IMR-90 (cell line): ENCODE measurements at regions not wholly inside any gene's neighbourhood (a gene's known extent, or its start where the extent isn't known, plus 50 kb on each side); places are given as distances from the start of the nearest gene placed in this dataset.

ENCODE experiments used
- ATAC-seq: fragments of 200-7000 bp; cut with Tn5 transposase; 2 replicates; pipeline ENCODE4 v1.9.1; 2020; ENCODE audit warnings: low read depth, mild to moderate bottlenecking, moderate library complexity
- BruUV-seq: library from RNA; stranded (reverse); fragments of 400-500 nt; replicated peaks from 2 replicates; lab custom pipeline; 2021; lab: Mats Ljungman, UMichigan
- CTCF ChIA-PET: fragments of 300-600 bp; formaldehyde crosslinking; extraction: SDS; loops from one replicate; lab custom pipeline; 2021; ENCODE audit warnings: antibody characterized with exemption; lab: Yijun Ruan, JAX
- POLR2A ChIA-PET: fragments of 300-600 bp; sonication (Branson Sonifier 250); formaldehyde crosslinking; loops from one replicate; lab custom pipeline; 2022; ENCODE audit warnings: antibody characterized with exemption; ENCODE audit not compliant: unreplicated experiment; lab: Charles Lee
- DNase-seq: peaks from one replicate; pipeline ENCODE4 v3.0.0; 2013
- H2AFZ ChIP-seq: replicated peaks from 2 replicates; pipeline ENCODE3; 2013; ENCODE audit warnings: low read length, mild to moderate bottlenecking; ENCODE audit not compliant: poor library complexity
- H2AK5ac ChIP-seq: 2 replicates; pipeline ENCODE4 v1.6.1; 2013; ENCODE audit warnings: low read depth, low read length, inconsistent platforms
- H2AK9ac ChIP-seq: replicated peaks from 2 replicates; pipeline ENCODE3; 2013; ENCODE audit warnings: mild to moderate bottlenecking, low read depth, low read length, moderate library complexity; ENCODE audit not compliant: poor library complexity
- H2BK120ac ChIP-seq: 2 replicates; pipeline ENCODE4 v1.6.1; 2013; ENCODE audit warnings: low read depth, low read length, inconsistent platforms
- H2BK15ac ChIP-seq: 3 replicates; pipeline ENCODE4 v1.6.1; 2013; ENCODE audit warnings: low read depth, low read length, inconsistent platforms
- H2BK20ac ChIP-seq: 2 replicates; pipeline ENCODE4 v1.6.1; 2013; ENCODE audit warnings: low read depth, mild to moderate bottlenecking, inconsistent platforms, low read length, moderate library complexity
- H2BK5ac ChIP-seq: 2 replicates; pipeline ENCODE4 v1.6.1; 2013; ENCODE audit warnings: mild to moderate bottlenecking, low read depth, low read length, inconsistent platforms; ENCODE audit not compliant: poor library complexity, severe bottlenecking
- H3K14ac ChIP-seq: replicated peaks from 2 replicates; pipeline ENCODE4 v1.6.1; 2013; ENCODE audit warnings: low read depth, low read length, inconsistent platforms
- H3K18ac ChIP-seq: 2 replicates; pipeline ENCODE4 v1.6.1; 2013; ENCODE audit warnings: low read depth, low read length, control low read depth
- H3K23ac ChIP-seq: 2 replicates; pipeline ENCODE4 v1.6.1; 2013; ENCODE audit warnings: low read depth, low read length, inconsistent platforms
- H3K27ac ChIP-seq: 2 replicates; pipeline ENCODE4 v1.5.1; 2013; ENCODE audit warnings: mild to moderate bottlenecking, control low read depth, low read length; ENCODE audit not compliant: insufficient read depth
- H3K27me3 ChIP-seq: 2 replicates; pipeline ENCODE4 v1.6.1; 2013; ENCODE audit warnings: low read length; ENCODE audit not compliant: control insufficient read depth, insufficient read depth
- H3K36me3 ChIP-seq: 2 replicates; pipeline ENCODE4 v1.6.1; 2013; ENCODE audit warnings: low read length, mixed read lengths; ENCODE audit not compliant: control insufficient read depth, insufficient read depth
- H3K4ac ChIP-seq: 2 replicates; pipeline ENCODE4 v1.6.1; 2013; ENCODE audit warnings: low read depth, low read length, inconsistent platforms
- H3K4me1 ChIP-seq: 2 replicates; pipeline ENCODE4 v1.6.1; 2013; ENCODE audit warnings: low read length, mixed read lengths; ENCODE audit not compliant: control insufficient read depth, insufficient read depth
- H3K4me2 ChIP-seq: 2 replicates; pipeline ENCODE4 v1.6.1; 2013; ENCODE audit warnings: low read depth, mild to moderate bottlenecking, control low read depth, low read length, moderate library complexity
- H3K4me3 ChIP-seq: 2 replicates; pipeline ENCODE4 v1.5.1; 2013; ENCODE audit warnings: low read depth, mild to moderate bottlenecking, control low read depth, low read length, moderate library complexity; ENCODE audit not compliant: insufficient read depth
- H3K56ac ChIP-seq: 2 replicates; pipeline ENCODE4 v1.6.1; 2013; ENCODE audit warnings: low read length, inconsistent platforms; ENCODE audit not compliant: insufficient read depth; ENCODE audit errors: extremely low read depth
- H3K79me1 ChIP-seq, 2 experiments: 2 replicates each; pipeline ENCODE4 v1.6.1; 2013; ENCODE audit warnings: low read length in 2 of 2, inconsistent platforms in 1 of 2, low read depth in 1 of 2
- H3K9ac ChIP-seq: 2 replicates; pipeline ENCODE4 v1.6.1; 2013; ENCODE audit warnings: low read depth, low read length, control low read depth
- H3K9me1 ChIP-seq: 2 replicates; pipeline ENCODE4 v1.6.1; 2013; ENCODE audit warnings: low read length, inconsistent platforms; ENCODE audit not compliant: insufficient read depth
- H3K9me3 ChIP-seq: 2 replicates; pipeline ENCODE4 v1.6.1; 2013; ENCODE audit warnings: low read length; ENCODE audit not compliant: control insufficient read depth, insufficient read depth
- H4K20me1 ChIP-seq: 2 replicates; pipeline ENCODE4 v1.6.1; 2013; ENCODE audit warnings: low read length, inconsistent platforms; ENCODE audit not compliant: insufficient read depth
- H4K5ac ChIP-seq: 2 replicates; pipeline ENCODE4 v1.6.1; 2013; ENCODE audit warnings: mild to moderate bottlenecking, low read depth, low read length, control low read depth
- H4K8ac ChIP-seq, 2 experiments: 2 replicates each; pipeline ENCODE4 v1.6.1; 2013; ENCODE audit warnings: low read depth in 2 of 2, low read length in 2 of 2, control low read depth in 1 of 2, inconsistent platforms in 1 of 2
- H4K91ac ChIP-seq: 2 replicates; pipeline ENCODE4 v1.6.1; 2013; ENCODE audit warnings: low read depth, low read length, inconsistent platforms; ENCODE audit not compliant: insufficient read depth
- CHD1 ChIP-seq: IDR thresholded peaks from 2 replicates; pipeline ENCODE4 v1.6.1; 2012; ENCODE audit warnings: low read depth, low read length, improper control_type of control experiment
- RFX5 ChIP-seq: IDR thresholded peaks from 2 replicates; pipeline ENCODE4 v1.8.0; 2012; ENCODE audit warnings: low read depth, mild to moderate bottlenecking, low read length, moderate library complexity
- dilution Hi-C: fragments of 300-500 bp; cut with HindIII; formaldehyde crosslinking; loops from one replicate; pipeline ENCODE4 v1.14.3; 2018; ENCODE audit warnings: low sequenced_read_pairs; ENCODE audit not compliant: unreplicated experiment
- in situ Hi-C: fragments of 300-500 bp; cut with MboI; formaldehyde crosslinking; loops from 3 replicates; pipeline ENCODE4 v1.14.3; 2019; ENCODE audit warnings: low sequenced_read_pairs, inconsistent platforms, mixed read lengths
- intact Hi-C: fragments of 100-400 bp; cut with micrococcal nuclease; formaldehyde crosslinking; loops from 2 replicates; pipeline ENCODE4 v1.10.0; 2022

- no peak overlapping the region for H3K4ac ChIP-seq
- no peaks in the 10 kb centered on the region for H3K79me1 ChIP-seq
- ATAC-seq: no peak
- TF ChIP-seq CHD1 (no peak), RFX5 (no peak)
- POLR2A ChIA-PET: no interaction called here
- H3K4me2 ChIP-seq: no peak overlapping the region
- H3K56ac ChIP-seq: no peak overlapping the region
- H4K91ac ChIP-seq: no peak overlapping the region
- no peak overlapping the region for H2BK15ac ChIP-seq
- H3K14ac ChIP-seq: no peak overlapping the region
- H3K23ac ChIP-seq: no peak overlapping the region
- no peak overlapping the region for H2AFZ ChIP-seq
- H4K5ac ChIP-seq: no peak overlapping the region
- no peak for DNase-seq
- no peaks in the 10 kb centered on the region for H4K20me1 ChIP-seq
- H3K9ac ChIP-seq: no peak overlapping the region
- intact Hi-C loops: no loop called here
- H3K4me1 ChIP-seq: no peaks in the 10 kb centered on the region
- H3K27ac ChIP-seq: no peak overlapping the region
- no peaks in the 10 kb centered on the region for H3K9me1 ChIP-seq
- CTCF ChIA-PET: no interaction called here
- no TSS peak for BruUV-seq
- no peak overlapping the region for H3K18ac ChIP-seq
- no peaks in the 10 kb centered on the region; the same call in 1 of the 2 replicates for H3K27me3 ChIP-seq
- dilution Hi-C loops: no loop called here
- no peak overlapping the region for H2BK120ac ChIP-seq
- in situ Hi-C loops: no loop called here
- no peaks in the 10 kb centered on the region for H3K36me3 ChIP-seq
- H2BK5ac ChIP-seq: no peak overlapping the region
- H2BK20ac ChIP-seq: no peak overlapping the region
- H2AK5ac ChIP-seq: no peak overlapping the region
- no peak overlapping the region for H3K4me3 ChIP-seq
- no peak overlapping the region for H4K8ac ChIP-seq
- no peak overlapping the region for H2AK9ac ChIP-seq
- H3K9me3 ChIP-seq: no peaks in the 10 kb centered on the region
These were observed 255.7 kb upstream of the AR start for GRCh38 chrX:67288156-67288555.
